PC-9 (cell line): ENCODE measurements at regions not wholly inside any gene's neighbourhood (a gene's known extent, or its start where the extent isn't known, plus 50 kb on each side); places are given as distances from the start of the nearest gene placed in this dataset.

Experiments used
- CTCF ChIP-seq: fragments of 200-600 bp; sonication (generic); conservative IDR thresholded peaks from 2 replicates; pipeline ENCODE4 v1.6.1; 2017; ENCODE audit warnings: mixed run types, antibody characterized with exemption, mild to moderate bottlenecking, moderate library complexity
- EZH2 ChIP-seq: fragments of 200-600 bp; sonication (generic); IDR thresholded peaks from 2 replicates; pipeline ENCODE4 v1.8.0; 2017; ENCODE audit warnings: antibody characterized with exemption, low read depth

- TF ChIP-seq CTCF, result no peak
- no peak for TF ChIP-seq EZH2
These were observed 83.7 kb downstream of the EMX2 start for GRCh38 chr10:117626228-117626627.
